Neural cell (in vitro differentiated cells): ENCODE measurements at regions not wholly inside any gene's neighbourhood (a gene's known extent, or its start where the extent isn't known, plus 50 kb on each side); places are given as distances from the start of the nearest gene placed in this dataset.

Experiments
- H2AFZ ChIP-seq: fragments of 200-600, 300-800 bp; sonication (generic), shearing (Covaris generic); 2 replicates; pipeline ENCODE4 v1.6.0; 2014; ENCODE audit warnings: low read depth, mild to moderate bottlenecking, antibody characterized with exemption, low read length, moderate library complexity
- H3F3A ChIP-seq: fragments of 200-600 bp; shearing (Covaris generic); 2 replicates; pipeline ENCODE4 v1.6.1; 2016; ENCODE audit warnings: mild to moderate bottlenecking, moderate library complexity, mixed read lengths, antibody characterized with exemption, low read length; ENCODE audit not compliant: insufficient read depth, poor library complexity, severe bottlenecking
- H3K27ac ChIP-seq: fragments of 200-600, 300-800 bp; sonication (generic), shearing (Covaris generic); 2 replicates; pipeline ENCODE4 v1.5.1; 2014; ENCODE audit warnings: mild to moderate bottlenecking, low read length, moderate library complexity
- H3K27me3 ChIP-seq: fragments of 300-800, 200-600 bp; sonication (generic), shearing (Covaris generic); 2 replicates; pipeline ENCODE4 v1.6.0; 2014; ENCODE audit warnings: mild to moderate bottlenecking, low read depth, low read length, moderate library complexity; ENCODE audit not compliant: insufficient read depth
- H3K36me3 ChIP-seq: fragments of 300-800, 200-600 bp; sonication (generic), shearing (Covaris generic); 2 replicates; pipeline ENCODE4 v1.5.1; 2014; ENCODE audit warnings: mild to moderate bottlenecking, antibody characterized with exemption, low read length, moderate library complexity; ENCODE audit not compliant: insufficient read depth
- H3K4me2 ChIP-seq: fragments of 300-800, 200-600 bp; sonication (generic), shearing (Covaris generic); 2 replicates; pipeline ENCODE4 v1.6.0; 2014; ENCODE audit warnings: mild to moderate bottlenecking, low read length
- H3K4me3 ChIP-seq: fragments of 300-800, 200-600 bp; sonication (generic), shearing (Covaris generic); 2 replicates; pipeline ENCODE4 v1.5.1; 2014; ENCODE audit warnings: mild to moderate bottlenecking, low read length, moderate library complexity
- H3K79me2 ChIP-seq: fragments of 200-600 bp; shearing (Covaris generic); replicated peaks from 2 replicates; pipeline ENCODE4 v1.6.0; 2014; ENCODE audit warnings: mild to moderate bottlenecking, low read length, moderate library complexity; ENCODE audit not compliant: insufficient read depth
- H3K9ac ChIP-seq: fragments of 300-800, 200-600 bp; sonication (generic), shearing (Covaris generic); 2 replicates; pipeline ENCODE4 v1.6.1; 2016; ENCODE audit warnings: mild to moderate bottlenecking, low read length, mixed read lengths
- H3K9me2 ChIP-seq: fragments of 200-600 bp; shearing (Covaris generic); 2 replicates; pipeline ENCODE4 v1.6.1; 2016; ENCODE audit warnings: mild to moderate bottlenecking, low read length, mixed read lengths; ENCODE audit not compliant: insufficient read depth
- H3K9me3 ChIP-seq: fragments of 200-600, 300-800 bp; sonication (generic), shearing (Covaris generic); 2 replicates; pipeline ENCODE4 v1.6.1; 2016; ENCODE audit warnings: mild to moderate bottlenecking, mixed run types, low read length, moderate library complexity, mixed read lengths
- H4K20me1 ChIP-seq: fragments of 200-600 bp; shearing (Covaris generic); 2 replicates; pipeline ENCODE4 v1.6.1; 2016; ENCODE audit warnings: mild to moderate bottlenecking, mixed run types; ENCODE audit not compliant: insufficient read depth
- CTCF ChIP-seq: fragments of 450-650 bp; IDR thresholded peaks from 2 replicates; pipeline ENCODE4 v1.5.1; 2014; ENCODE audit warnings: antibody characterized with exemption, mild to moderate bottlenecking, moderate library complexity; ENCODE audit not compliant: poor library complexity, severe bottlenecking
- EP300 ChIP-seq: fragments of 450-650 bp; conservative IDR thresholded peaks from 2 replicates; pipeline ENCODE4 v1.6.1; 2014; ENCODE audit warnings: antibody characterized with exemption, mild to moderate bottlenecking, moderate library complexity; ENCODE audit not compliant: poor library complexity, severe bottlenecking
- EZH2 ChIP-seq: fragments of 200-600, 300-800 bp; shearing (Covaris generic), sonication (generic); IDR thresholded peaks from 2 replicates; pipeline ENCODE4 v1.6.1; 2014; ENCODE audit warnings: antibody characterized with exemption, low read length, borderline replicate concordance, mild to moderate bottlenecking; ENCODE audit not compliant: insufficient read depth, poor library complexity, severe bottlenecking
- MXI1 ChIP-seq: fragments of 450-650 bp; conservative IDR thresholded peaks from 2 replicates; pipeline ENCODE4 v1.6.1; 2014; ENCODE audit warnings: antibody characterized with exemption, mild to moderate bottlenecking; ENCODE audit not compliant: poor library complexity, severe bottlenecking
- POLR2AphosphoS5 ChIP-seq: IDR thresholded peaks from 2 replicates; pipeline ENCODE4 v1.6.1; 2012
- RAD21 ChIP-seq: fragments of 450-650 bp; conservative IDR thresholded peaks from 2 replicates; pipeline ENCODE4 v1.6.1; 2014; ENCODE audit warnings: antibody characterized with exemption, mild to moderate bottlenecking, moderate library complexity
- REST ChIP-seq: IDR thresholded peaks from 2 replicates; pipeline ENCODE4 v1.6.1; 2012; ENCODE audit warnings: borderline replicate concordance
- SMC3 ChIP-seq: fragments of 450-650 bp; conservative IDR thresholded peaks from 2 replicates; pipeline ENCODE4 v1.6.1; 2014; ENCODE audit warnings: antibody characterized with exemption, mild to moderate bottlenecking, moderate library complexity; ENCODE audit not compliant: poor library complexity
- TAF1 ChIP-seq: IDR thresholded peaks from 2 replicates; pipeline ENCODE4 v1.6.1; 2012; ENCODE audit warnings: low read depth

GRCh38 chr10:94111367-94111766 lies 117.6 kb downstream of the PLCE1 start:
- no peak for TF ChIP-seq REST
- no peak for TF ChIP-seq CTCF
- TF ChIP-seq SMC3 = no peak
- no peak for TF ChIP-seq MXI1
- no peak for TF ChIP-seq POLR2AphosphoS5
- Histone ChIP-seq H3K27me3 (no peaks in the 10 kb centered on the region), H3K9me2 (no peaks in the 10 kb centered on the region), H3K9ac (no peak overlapping the region), H4K20me1 (no peaks in the 10 kb centered on the region), H3K79me2 (no peaks in the 10 kb centered on the region), H3K4me3 (no peak overlapping the region), H3F3A (no peaks in the 10 kb centered on the region), H3K36me3 (no peaks in the 10 kb centered on the region), H2AFZ (no peak overlapping the region), H3K27ac (no peak overlapping the region), H3K9me3 (no peaks in the 10 kb centered on the region), H3K4me2 (no peak overlapping the region)

- Histone ChIP-seq H3F3A (no peaks in the 10 kb centered on the region), H3K9ac (no peak overlapping the region), H3K36me3 (no peaks in the 10 kb centered on the region), H2AFZ (no peak overlapping the region), H3K27ac (no peak overlapping the region), H4K20me1 (no peaks in the 10 kb centered on the region), H3K27me3 (no peaks in the 10 kb centered on the region), H3K9me3 (no peaks in the 10 kb centered on the region), H3K79me2 (no peaks in the 10 kb centered on the region), H3K4me3 (no peak overlapping the region), H3K4me2 (no peak overlapping the region), H3K9me2 (no peaks in the 10 kb centered on the region)
- TF ChIP-seq EP300 (no peak), SMC3 (no peak), POLR2AphosphoS5 (no peak), TAF1 (no peak), MXI1 (no peak), RAD21 (no peak), EZH2 (no peak), CTCF (no peak), REST (no peak)
These were observed 118.6 kb downstream of the PLCE1 start for GRCh38 chr10:94112321-94112720.
